Cardiac fibroblast (primary cell): ENCODE measurements at regions not wholly inside any gene's neighbourhood (a gene's known extent, or its start where the extent isn't known, plus 50 kb on each side); places are given as distances from the start of the nearest gene placed in this dataset.

Experiments used
- DNase-seq, 2 donors: peaks; one replicate each; pipeline versions ENCODE4 v3.0.0 to v3.0.0-alpha.2; 2010; ENCODE audit warnings: low read depth in 2 of 2
- H3K4me3 ChIP-seq, 2 donors: replicated peaks in 1 of 2; 1 replicate in 1 of 2; 2 replicates in 1 of 2; pipeline ENCODE4 v1.5.1; 2011; ENCODE audit warnings: low read depth in 2 of 2, low read length in 2 of 2, mild to moderate bottlenecking in 2 of 2, moderate library complexity in 1 of 2
- CTCF ChIP-seq: IDR thresholded peaks from one replicate; pipeline ENCODE4 v1.5.1; 2011; ENCODE audit warnings: low read depth, mild to moderate bottlenecking, low read length, inconsistent platforms

DNA sequence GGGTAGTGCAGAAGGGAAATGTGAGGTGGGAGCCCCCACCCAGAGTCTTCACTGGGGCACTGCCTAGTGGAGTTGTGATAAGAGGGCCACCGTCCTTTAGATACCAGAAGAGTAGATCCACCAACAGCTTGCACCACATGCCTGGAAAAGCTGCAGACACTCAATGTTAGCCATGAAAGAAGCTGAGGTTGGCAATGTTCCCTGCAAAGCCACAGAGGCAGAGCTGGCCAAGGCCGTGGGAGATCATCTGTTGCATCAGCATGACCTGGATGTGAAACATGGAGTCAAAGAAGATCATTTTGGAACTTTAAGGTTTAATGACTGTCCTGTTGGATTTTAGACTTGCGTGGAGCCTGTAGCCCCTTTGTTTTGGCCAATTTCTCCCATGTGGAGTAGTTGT lies 468.4 kb upstream of the FOXG1 start:
- peak; percentile 41 to 45 for DNase-seq
- no peak overlapping the region for H3K4me3 ChIP-seq
- TF ChIP-seq CTCF, result no peak

DNA sequence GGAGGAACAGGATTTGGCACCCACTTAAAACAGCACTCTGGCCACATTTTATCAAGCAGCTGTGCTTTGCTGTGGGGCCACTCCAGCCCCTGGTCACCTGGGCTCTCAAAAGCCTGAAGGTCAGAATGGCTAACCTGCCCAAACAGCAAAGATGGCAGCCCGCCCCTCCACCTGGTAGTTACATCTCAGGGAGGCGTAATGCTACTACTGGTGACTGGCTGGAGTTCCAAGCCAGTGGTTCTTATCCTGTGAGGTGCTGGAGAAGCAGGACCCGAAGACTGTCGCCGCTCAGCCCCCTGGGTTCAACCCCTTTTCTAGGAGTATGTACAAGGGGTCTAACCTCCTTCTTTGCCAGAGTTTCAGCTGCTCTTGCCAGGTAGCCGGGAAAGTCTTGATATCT lies 467.4 kb upstream of the FOXG1 start:
- TF ChIP-seq CTCF, result no peak

GRCh38 chr14:28300356-28300755 lies 466.2 kb upstream of the FOXG1 start:
- no peak for DNase-seq
- TF ChIP-seq CTCF, result no peak
- H3K4me3 ChIP-seq, result no peak overlapping the region

More for the DNA sequence above, 467.4 kb upstream of the FOXG1 start:
- DNase-seq, result no peak
- H3K4me3 ChIP-seq, result no peak overlapping the region

DNA sequence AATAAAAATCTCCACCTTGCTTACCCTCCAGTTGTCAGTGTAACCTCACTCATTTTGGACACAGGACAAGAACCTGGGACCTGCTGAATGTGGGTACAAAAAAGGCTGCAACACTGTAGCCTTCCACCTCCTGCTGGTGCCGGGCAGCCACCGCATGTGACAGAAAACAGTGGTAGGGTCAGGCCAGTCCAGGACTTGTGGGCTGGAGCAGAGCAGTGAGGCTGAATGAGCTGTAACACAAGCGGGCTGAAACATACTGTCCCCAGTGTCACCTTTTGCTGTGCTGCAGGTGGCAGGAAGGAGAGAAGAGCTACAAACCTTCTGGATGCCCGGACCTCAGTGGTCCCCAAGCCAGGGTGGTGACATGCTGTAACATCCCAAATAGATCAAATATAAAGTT lies 465.4 kb upstream of the FOXG1 start:
- no peak overlapping the region for H3K4me3 ChIP-seq
- no peak for TF ChIP-seq CTCF
- DNase-seq, result no peak

GRCh38 chr14:28303248-28303647 lies 463.3 kb upstream of the FOXG1 start:
- peak in 1 of 2 donors; percentile 65 for DNase-seq
- no peak for TF ChIP-seq CTCF
- H3K4me3 ChIP-seq, result no peak overlapping the region

DNA sequence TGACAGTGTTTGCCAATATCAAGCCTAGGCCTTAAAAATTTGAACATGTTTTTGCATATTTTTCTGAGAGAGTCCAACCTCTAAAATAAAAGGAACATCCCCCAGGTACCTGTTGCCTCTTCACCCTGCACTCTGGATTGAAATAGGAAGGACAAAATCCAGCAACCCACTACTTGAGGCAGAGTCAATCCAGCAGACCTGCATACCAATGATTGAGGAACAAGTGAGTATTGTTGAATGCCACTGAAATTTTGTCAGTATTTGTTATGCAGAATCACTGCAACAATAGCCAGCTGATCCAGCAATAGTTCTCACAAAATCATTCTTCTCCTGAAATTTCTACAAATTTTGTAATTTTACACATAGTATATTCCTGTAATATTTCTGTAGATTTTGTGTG lies 460.6 kb upstream of the FOXG1 start:
- no peak for DNase-seq
- no peak overlapping the region for H3K4me3 ChIP-seq
- no peak for TF ChIP-seq CTCF

DNA sequence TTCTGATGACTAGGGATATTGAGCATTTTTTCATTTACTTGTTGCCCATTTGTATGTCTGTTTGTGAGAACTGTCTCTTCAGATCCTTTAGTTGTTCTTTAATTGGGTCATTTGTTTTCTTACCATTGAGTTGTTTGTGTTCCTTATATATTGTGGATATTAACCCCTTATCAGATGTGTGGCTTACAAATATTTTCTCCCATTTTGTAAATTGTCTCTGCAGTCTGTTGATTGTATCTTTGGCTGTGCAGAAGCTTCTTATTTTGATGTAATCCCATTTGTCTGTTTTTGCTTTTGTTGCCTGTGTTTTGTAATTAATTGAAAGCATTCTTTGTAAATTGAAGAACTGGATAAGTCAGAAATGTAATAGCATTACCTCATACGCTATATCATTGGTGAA lies 459.1 kb upstream of the FOXG1 start:
- no peak for DNase-seq
- H3K4me3 ChIP-seq, result no peak overlapping the region
- TF ChIP-seq CTCF, result no peak
